Neural cell (in vitro differentiated cells): ENCODE measurements at regions not wholly inside any gene's neighbourhood (a gene's known extent, or its start where the extent isn't known, plus 50 kb on each side); places are given as distances from the start of the nearest gene placed in this dataset.

Source experiments
- H2AFZ ChIP-seq: fragments of 200-600, 300-800 bp; sonication (generic), shearing (Covaris generic); 2 replicates; pipeline ENCODE4 v1.6.0; 2014; ENCODE audit warnings: low read depth, mild to moderate bottlenecking, antibody characterized with exemption, low read length, moderate library complexity
- H3F3A ChIP-seq: fragments of 200-600 bp; shearing (Covaris generic); 2 replicates; pipeline ENCODE4 v1.6.1; 2016; ENCODE audit warnings: mild to moderate bottlenecking, moderate library complexity, mixed read lengths, antibody characterized with exemption, low read length; ENCODE audit not compliant: insufficient read depth, poor library complexity, severe bottlenecking
- H3K27ac ChIP-seq: fragments of 200-600, 300-800 bp; sonication (generic), shearing (Covaris generic); 2 replicates; pipeline ENCODE4 v1.5.1; 2014; ENCODE audit warnings: mild to moderate bottlenecking, low read length, moderate library complexity
- H3K27me3 ChIP-seq: fragments of 300-800, 200-600 bp; sonication (generic), shearing (Covaris generic); 2 replicates; pipeline ENCODE4 v1.6.0; 2014; ENCODE audit warnings: mild to moderate bottlenecking, low read depth, low read length, moderate library complexity; ENCODE audit not compliant: insufficient read depth
- H3K36me3 ChIP-seq: fragments of 300-800, 200-600 bp; sonication (generic), shearing (Covaris generic); 2 replicates; pipeline ENCODE4 v1.5.1; 2014; ENCODE audit warnings: mild to moderate bottlenecking, antibody characterized with exemption, low read length, moderate library complexity; ENCODE audit not compliant: insufficient read depth
- H3K4me2 ChIP-seq: fragments of 300-800, 200-600 bp; sonication (generic), shearing (Covaris generic); 2 replicates; pipeline ENCODE4 v1.6.0; 2014; ENCODE audit warnings: mild to moderate bottlenecking, low read length
- H3K4me3 ChIP-seq: fragments of 300-800, 200-600 bp; sonication (generic), shearing (Covaris generic); 2 replicates; pipeline ENCODE4 v1.5.1; 2014; ENCODE audit warnings: mild to moderate bottlenecking, low read length, moderate library complexity
- H3K79me2 ChIP-seq: fragments of 200-600 bp; shearing (Covaris generic); replicated peaks from 2 replicates; pipeline ENCODE4 v1.6.0; 2014; ENCODE audit warnings: mild to moderate bottlenecking, low read length, moderate library complexity; ENCODE audit not compliant: insufficient read depth
- H3K9ac ChIP-seq: fragments of 300-800, 200-600 bp; sonication (generic), shearing (Covaris generic); 2 replicates; pipeline ENCODE4 v1.6.1; 2016; ENCODE audit warnings: mild to moderate bottlenecking, low read length, mixed read lengths
- H3K9me2 ChIP-seq: fragments of 200-600 bp; shearing (Covaris generic); 2 replicates; pipeline ENCODE4 v1.6.1; 2016; ENCODE audit warnings: mild to moderate bottlenecking, low read length, mixed read lengths; ENCODE audit not compliant: insufficient read depth
- H3K9me3 ChIP-seq: fragments of 200-600, 300-800 bp; sonication (generic), shearing (Covaris generic); 2 replicates; pipeline ENCODE4 v1.6.1; 2016; ENCODE audit warnings: mild to moderate bottlenecking, mixed run types, low read length, moderate library complexity, mixed read lengths
- H4K20me1 ChIP-seq: fragments of 200-600 bp; shearing (Covaris generic); 2 replicates; pipeline ENCODE4 v1.6.1; 2016; ENCODE audit warnings: mild to moderate bottlenecking, mixed run types; ENCODE audit not compliant: insufficient read depth
- CTCF ChIP-seq: fragments of 450-650 bp; IDR thresholded peaks from 2 replicates; pipeline ENCODE4 v1.5.1; 2014; ENCODE audit warnings: antibody characterized with exemption, mild to moderate bottlenecking, moderate library complexity; ENCODE audit not compliant: poor library complexity, severe bottlenecking
- EP300 ChIP-seq: fragments of 450-650 bp; conservative IDR thresholded peaks from 2 replicates; pipeline ENCODE4 v1.6.1; 2014; ENCODE audit warnings: antibody characterized with exemption, mild to moderate bottlenecking, moderate library complexity; ENCODE audit not compliant: poor library complexity, severe bottlenecking
- EZH2 ChIP-seq: fragments of 200-600, 300-800 bp; shearing (Covaris generic), sonication (generic); IDR thresholded peaks from 2 replicates; pipeline ENCODE4 v1.6.1; 2014; ENCODE audit warnings: antibody characterized with exemption, low read length, borderline replicate concordance, mild to moderate bottlenecking; ENCODE audit not compliant: insufficient read depth, poor library complexity, severe bottlenecking
- MXI1 ChIP-seq: fragments of 450-650 bp; conservative IDR thresholded peaks from 2 replicates; pipeline ENCODE4 v1.6.1; 2014; ENCODE audit warnings: antibody characterized with exemption, mild to moderate bottlenecking; ENCODE audit not compliant: poor library complexity, severe bottlenecking
- POLR2AphosphoS5 ChIP-seq: IDR thresholded peaks from 2 replicates; pipeline ENCODE4 v1.6.1; 2012
- RAD21 ChIP-seq: fragments of 450-650 bp; conservative IDR thresholded peaks from 2 replicates; pipeline ENCODE4 v1.6.1; 2014; ENCODE audit warnings: antibody characterized with exemption, mild to moderate bottlenecking, moderate library complexity
- REST ChIP-seq: IDR thresholded peaks from 2 replicates; pipeline ENCODE4 v1.6.1; 2012; ENCODE audit warnings: borderline replicate concordance
- SMC3 ChIP-seq: fragments of 450-650 bp; conservative IDR thresholded peaks from 2 replicates; pipeline ENCODE4 v1.6.1; 2014; ENCODE audit warnings: antibody characterized with exemption, mild to moderate bottlenecking, moderate library complexity; ENCODE audit not compliant: poor library complexity
- TAF1 ChIP-seq: IDR thresholded peaks from 2 replicates; pipeline ENCODE4 v1.6.1; 2012; ENCODE audit warnings: low read depth

- Histone ChIP-seq H3K36me3 (no peaks in the 10 kb centered on the region), H3K9me3 (no peaks in the 10 kb centered on the region), H4K20me1 (no peaks in the 10 kb centered on the region), H2AFZ (no peak overlapping the region), H3K4me3 (no peak overlapping the region), H3K4me2 (no peak overlapping the region), H3K27me3 (no peaks in the 10 kb centered on the region), H3F3A (no peaks in the 10 kb centered on the region), H3K27ac (no peak overlapping the region), H3K9ac (no peak overlapping the region), H3K79me2 (no peaks in the 10 kb centered on the region), H3K9me2 (no peaks in the 10 kb centered on the region)
- no peak for TF ChIP-seq TAF1
- no peak for TF ChIP-seq CTCF
- TF ChIP-seq EZH2: no peak
- TF ChIP-seq EP300: no peak
- TF ChIP-seq MXI1: no peak
- TF ChIP-seq SMC3: no peak
- no peak for TF ChIP-seq POLR2AphosphoS5
These were observed 456.6 kb downstream of the TDRD15 start for GRCh38 chr2:21580391-21580790.

- Histone ChIP-seq H3K4me2 (no peak overlapping the region), H3K27me3 (no peaks in the 10 kb centered on the region), H3K9me3 (no peaks in the 10 kb centered on the region), H3K27ac (no peak overlapping the region), H3K79me2 (no peaks in the 10 kb centered on the region), H3K9me2 (no peaks in the 10 kb centered on the region), H4K20me1 (no peaks in the 10 kb centered on the region), H2AFZ (no peak overlapping the region), H3F3A (no peaks in the 10 kb centered on the region), H3K9ac (no peak overlapping the region), H3K36me3 (no peaks in the 10 kb centered on the region), H3K4me3 (no peak overlapping the region)
- TF ChIP-seq RAD21 (no peak), EZH2 (no peak), CTCF (no peak), TAF1 (no peak), SMC3 (no peak), REST (no peak), EP300 (no peak), MXI1 (no peak), POLR2AphosphoS5 (no peak)
These were observed 462.1 kb downstream of the TDRD15 start for GRCh38 chr2:21585881-21586280.
